Caco-2 (cell line): ENCODE measurements at regions not wholly inside any gene's neighbourhood (a gene's known extent, or its start where the extent isn't known, plus 50 kb on each side); places are given as distances from the start of the nearest gene placed in this dataset.

Experiments used
- BruUV-seq: library from RNA; stranded (reverse); fragments of 400-500 nt; replicated peaks from 2 replicates; lab custom pipeline; 2021; lab: Mats Ljungman, UMichigan
- CTCF ChIA-PET: fragments of 300-600 bp; sonication (Branson Sonifier 250); formaldehyde crosslinking; loops from one replicate; lab custom pipeline; 2022; ENCODE audit warnings: antibody characterized with exemption; lab: Charles Lee
- POLR2A ChIA-PET: fragments of 300-600 bp; sonication (Branson Sonifier 250); formaldehyde crosslinking; loops from one replicate; lab custom pipeline; 2022; ENCODE audit warnings: antibody characterized with exemption; lab: Charles Lee
- DNase-seq, 2 experiments: peaks; one replicate each; pipeline versions ENCODE4 v3.0.0 to v3.0.0-alpha.2; 2020 to 2022
- H3K27me3 ChIP-seq: replicated peaks from 2 replicates; pipeline ENCODE4 v1.6.0; 2011; ENCODE audit warnings: low read length; ENCODE audit not compliant: control insufficient read depth, insufficient read depth
- H3K36me3 ChIP-seq: 2 replicates; pipeline ENCODE4 v1.5.1; 2011; ENCODE audit warnings: low read length; ENCODE audit not compliant: control insufficient read depth, insufficient read depth
- H3K4me1 ChIP-seq: fragments of 250-450 bp; sonication (Bioruptor Pico); 2 replicates; pipeline ENCODE4 v1.5.1; 2020; ENCODE audit warnings: mild to moderate bottlenecking
- H3K4me3 ChIP-seq: 2 replicates; pipeline ENCODE4 v1.5.1; 2011; ENCODE audit warnings: low read depth, mild to moderate bottlenecking, control low read depth, low read length
- H3K9me3 ChIP-seq: fragments of 250-450 bp; sonication (Bioruptor Pico); 2 replicates; pipeline ENCODE4 v1.5.1; 2020; ENCODE audit warnings: mild to moderate bottlenecking, moderate library complexity
- H3K27ac Mint-ChIP-seq: one replicate; pipeline ENCODE4 v1.8.0; 2022; ENCODE audit warnings: mixed read lengths; ENCODE audit not compliant: unreplicated experiment
- H3K27me3 Mint-ChIP-seq: one replicate; pipeline ENCODE4 v1.8.0; 2022; ENCODE audit warnings: mixed read lengths; ENCODE audit not compliant: insufficient read depth, unreplicated experiment
- H3K36me3 Mint-ChIP-seq: one replicate; pipeline ENCODE4 v1.8.0; 2022; ENCODE audit warnings: mild to moderate bottlenecking, mixed read lengths; ENCODE audit not compliant: insufficient read depth, unreplicated experiment
- H3K4me1 Mint-ChIP-seq: one replicate; pipeline ENCODE4 v1.8.0; 2022; ENCODE audit warnings: low read depth, mixed read lengths; ENCODE audit not compliant: unreplicated experiment
- H3K4me3 Mint-ChIP-seq: one replicate; pipeline ENCODE4 v1.8.0; 2022; ENCODE audit warnings: mild to moderate bottlenecking, moderate library complexity, mixed read lengths; ENCODE audit not compliant: unreplicated experiment
- H3K9me3 Mint-ChIP-seq: one replicate; pipeline ENCODE4 v1.8.0; 2022; ENCODE audit warnings: mixed read lengths; ENCODE audit not compliant: unreplicated experiment
- intact Hi-C: fragments of 100-400 bp; cut with micrococcal nuclease; formaldehyde crosslinking; loops from one replicate; pipeline ENCODE4 v1.10.0; 2022; ENCODE audit not compliant: unreplicated experiment
- TF ChIP-seq, protein P1 (sequence below), 2 experiments: fragments of 200-600 bp in 1 of 2; IDR thresholded peaks; 1 replicate in 1 of 2; 2 replicates in 1 of 2; pipeline versions ENCODE4 v1.5.1 to v1.8.0; 2011 to 2022; ENCODE audit warnings: antibody characterized with exemption in 1 of 2, control low read depth in 1 of 2, inconsistent platforms in 1 of 2, low read depth in 1 of 2, low read length in 1 of 2, mild to moderate bottlenecking in 1 of 2, moderate library complexity in 1 of 2; ENCODE audit not compliant: insufficient read depth in 1 of 2, severe bottlenecking in 1 of 2, unreplicated experiment in 1 of 2

DNA sequence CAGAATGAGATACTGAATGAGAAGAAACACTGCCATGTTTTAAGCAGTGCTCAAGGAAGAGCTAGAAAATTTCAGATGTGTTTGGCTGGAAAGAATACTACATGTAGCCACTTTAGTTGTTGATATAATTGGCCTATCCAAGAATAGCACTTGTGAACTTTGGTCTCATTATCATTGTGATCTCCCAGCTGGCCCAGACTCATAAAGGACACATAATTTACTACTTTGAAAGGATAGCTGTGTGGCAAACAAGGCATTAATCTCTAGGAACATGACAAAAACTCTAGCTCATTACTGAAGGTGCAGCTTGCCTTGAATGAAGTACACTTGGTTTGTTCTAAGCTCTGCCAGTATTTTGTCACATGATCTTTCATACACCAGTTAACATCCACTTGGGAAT is 356.3 kb downstream of the CSNK1G3 start:
- intact Hi-C loops = no loop called here
- peaks cover 12% of the 10 kb centered on the region for H3K9me3 Mint-ChIP-seq
- H3K4me1 Mint-ChIP-seq = peaks cover 20% of the 10 kb centered on the region
- POLR2A ChIA-PET = interaction anchor here (0.6 kb wide), 1 partner anchor 784 kb away, joined by 3 read pairs; no protein-coding TSS in a partner anchor
- H3K4me1 ChIP-seq = peaks cover 10% of the 10 kb centered on the region; the same call in 1 of the 2 replicates
- no peaks in the 10 kb centered on the region for H3K27me3 Mint-ChIP-seq
- CTCF ChIA-PET = no interaction called here
- H3K9me3 ChIP-seq = no peaks in the 10 kb centered on the region
- TF ChIP-seq, protein P1, sequence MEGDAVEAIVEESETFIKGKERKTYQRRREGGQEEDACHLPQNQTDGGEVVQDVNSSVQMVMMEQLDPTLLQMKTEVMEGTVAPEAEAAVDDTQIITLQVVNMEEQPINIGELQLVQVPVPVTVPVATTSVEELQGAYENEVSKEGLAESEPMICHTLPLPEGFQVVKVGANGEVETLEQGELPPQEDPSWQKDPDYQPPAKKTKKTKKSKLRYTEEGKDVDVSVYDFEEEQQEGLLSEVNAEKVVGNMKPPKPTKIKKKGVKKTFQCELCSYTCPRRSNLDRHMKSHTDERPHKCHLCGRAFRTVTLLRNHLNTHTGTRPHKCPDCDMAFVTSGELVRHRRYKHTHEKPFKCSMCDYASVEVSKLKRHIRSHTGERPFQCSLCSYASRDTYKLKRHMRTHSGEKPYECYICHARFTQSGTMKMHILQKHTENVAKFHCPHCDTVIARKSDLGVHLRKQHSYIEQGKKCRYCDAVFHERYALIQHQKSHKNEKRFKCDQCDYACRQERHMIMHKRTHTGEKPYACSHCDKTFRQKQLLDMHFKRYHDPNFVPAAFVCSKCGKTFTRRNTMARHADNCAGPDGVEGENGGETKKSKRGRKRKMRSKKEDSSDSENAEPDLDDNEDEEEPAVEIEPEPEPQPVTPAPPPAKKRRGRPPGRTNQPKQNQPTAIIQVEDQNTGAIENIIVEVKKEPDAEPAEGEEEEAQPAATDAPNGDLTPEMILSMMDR (IDR thresholded peaks at IDR 0.05; ENCODE audit: insufficient read depth in 1 of 2, low read depth in 1 of 2, low read length in 1 of 2, severe bottlenecking in 1 of 2, unreplicated experiment in 1 of 2) = no peak
- no peaks in the 10 kb centered on the region for H3K27me3 ChIP-seq
- no peak overlapping the region for H3K4me3 ChIP-seq
- no peak overlapping the region for H3K4me3 Mint-ChIP-seq
- no peaks in the 10 kb centered on the region for H3K36me3 Mint-ChIP-seq
- no peak for DNase-seq
- no peaks in the 10 kb centered on the region for H3K36me3 ChIP-seq
- H3K27ac Mint-ChIP-seq = peak overlapping the region; percentile 6
- no TSS peak for BruUV-seq

DNA sequence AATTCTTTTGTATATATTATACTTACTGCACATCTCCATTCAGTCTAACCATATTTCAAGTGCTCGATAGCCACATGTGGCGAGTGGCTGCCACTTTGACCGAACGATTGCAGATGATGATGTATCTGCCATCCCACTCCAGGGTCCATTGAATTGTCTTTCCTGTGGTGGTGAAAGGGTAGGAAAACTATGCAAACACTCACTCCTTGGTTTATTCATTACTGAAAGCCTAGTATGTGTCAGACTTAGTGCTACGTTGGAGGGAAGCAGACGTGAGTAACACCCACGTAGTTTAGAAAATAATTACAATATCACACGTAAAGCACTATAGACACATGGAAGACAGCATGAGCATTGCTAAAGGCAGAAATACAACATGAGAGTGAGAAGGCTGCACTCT is 353.7 kb downstream of the CSNK1G3 start:
- intact Hi-C loops = no loop called here
- H3K27me3 Mint-ChIP-seq = peaks cover 3% of the 10 kb centered on the region
- no peak for DNase-seq

DNA sequence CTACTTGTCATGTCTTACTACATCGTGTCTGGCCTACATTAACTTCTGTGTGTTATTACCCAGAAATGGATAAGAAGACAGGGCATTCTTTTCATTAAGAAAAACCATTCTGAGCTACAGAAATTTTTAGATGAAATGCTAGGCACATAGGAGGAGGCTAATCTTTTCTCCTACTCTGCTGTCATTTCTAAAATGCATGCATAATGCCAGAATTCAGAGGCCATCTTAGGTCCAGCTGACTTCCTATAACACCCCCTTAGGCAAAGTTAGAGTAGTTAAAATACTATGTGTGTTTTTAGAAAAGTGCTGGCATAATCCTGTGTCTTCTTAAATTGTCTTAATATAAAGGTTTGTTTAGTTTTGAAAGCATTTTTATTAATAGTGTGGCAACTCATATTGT is 352.6 kb downstream of the CSNK1G3 start:
- intact Hi-C loops = no loop called here
- Histone ChIP-seq H3K36me3 (no peaks in the 10 kb centered on the region), H3K9me3 (no peaks in the 10 kb centered on the region), H3K4me3 (no peak overlapping the region), H3K27me3 (no peaks in the 10 kb centered on the region), H3K4me1 (peaks cover 10% of the 10 kb centered on the region; the same call in 1 of the 2 replicates)
- peaks cover 12% of the 10 kb centered on the region for H3K9me3 Mint-ChIP-seq
- ChIA-PET POLR2A (no interaction called here), CTCF (no interaction called here)
- TF ChIP-seq, protein P1 (IDR thresholded peaks at IDR 0.05; ENCODE audit: insufficient read depth in 1 of 2, low read depth in 1 of 2, low read length in 1 of 2, severe bottlenecking in 1 of 2, unreplicated experiment in 1 of 2) = no peak
- H3K4me1 Mint-ChIP-seq = peaks cover 20% of the 10 kb centered on the region
- H3K4me3 Mint-ChIP-seq = no peak overlapping the region
- no peaks in the 10 kb centered on the region for H3K36me3 Mint-ChIP-seq
- DNase-seq = no peak
- BruUV-seq = no TSS peak
- H3K27me3 Mint-ChIP-seq = peaks cover 3% of the 10 kb centered on the region
- H3K27ac Mint-ChIP-seq = no peak overlapping the region

More for the DNA sequence above, 353.7 kb downstream of the CSNK1G3 start:
- H3K27me3 ChIP-seq = no peaks in the 10 kb centered on the region
- no peak overlapping the region for H3K4me3 Mint-ChIP-seq
- H3K4me1 ChIP-seq = peaks cover 10% of the 10 kb centered on the region; the same call in 1 of the 2 replicates
- H3K36me3 ChIP-seq = no peaks in the 10 kb centered on the region
- BruUV-seq = no TSS peak
- ChIA-PET CTCF (no interaction called here), POLR2A (no interaction called here)
- peaks cover 12% of the 10 kb centered on the region for H3K9me3 Mint-ChIP-seq
- H3K27ac Mint-ChIP-seq = no peak overlapping the region
- no peaks in the 10 kb centered on the region for H3K36me3 Mint-ChIP-seq
- H3K9me3 ChIP-seq = no peaks in the 10 kb centered on the region
- TF ChIP-seq, protein P1 (IDR thresholded peaks at IDR 0.05; ENCODE audit: insufficient read depth in 1 of 2, low read depth in 1 of 2, low read length in 1 of 2, severe bottlenecking in 1 of 2, unreplicated experiment in 1 of 2) = no peak
- H3K4me1 Mint-ChIP-seq = peaks cover 20% of the 10 kb centered on the region
- H3K4me3 ChIP-seq = no peak overlapping the region
